BE2C (cell line): ENCODE measurements at regions not wholly inside any gene's neighbourhood (a gene's known extent, or its start where the extent isn't known, plus 50 kb on each side); places are given as distances from the start of the nearest gene placed in this dataset.
"Not testable (repeated sequence)": the region's sequence is repeated elsewhere in the genome, so short reads cannot be mapped to it uniquely, and the experiment has no call there.

Experiments used
- DNase-seq: peaks from one replicate; pipeline ENCODE4 v3.0.0-alpha.2; 2020
- H3K27me3 ChIP-seq: fragments of 250-450 bp; sonication (Bioruptor Pico); 2 replicates; pipeline ENCODE4 v1.5.1; 2020; ENCODE audit warnings: mild to moderate bottlenecking
- H3K36me3 ChIP-seq: fragments of 250-450 bp; sonication (Bioruptor Pico); 2 replicates; pipeline ENCODE4 v1.5.1; 2020; ENCODE audit warnings: mild to moderate bottlenecking
- H3K4me1 ChIP-seq: fragments of 250-450 bp; sonication (Bioruptor Pico); 2 replicates; pipeline ENCODE4 v1.5.1; 2020
- H3K4me3 ChIP-seq: 2 replicates; pipeline ENCODE4 v1.5.1; 2011; ENCODE audit warnings: low read depth, low read length
- H3K9me3 ChIP-seq: fragments of 250-450 bp; sonication (Bioruptor Pico); 2 replicates; pipeline ENCODE4 v1.5.1; 2020
- TF ChIP-seq, protein P1 (sequence below): IDR thresholded peaks from 2 replicates; pipeline ENCODE4 v1.5.1; 2012; ENCODE audit warnings: mild to moderate bottlenecking, low read depth, low read length

GRCh38 chr2:226087505-226088365, 688.2 kb downstream of the NYAP2 start:
- DNase-seq = no peak
- no peaks in the 10 kb centered on the region for H3K36me3 ChIP-seq

DNA sequence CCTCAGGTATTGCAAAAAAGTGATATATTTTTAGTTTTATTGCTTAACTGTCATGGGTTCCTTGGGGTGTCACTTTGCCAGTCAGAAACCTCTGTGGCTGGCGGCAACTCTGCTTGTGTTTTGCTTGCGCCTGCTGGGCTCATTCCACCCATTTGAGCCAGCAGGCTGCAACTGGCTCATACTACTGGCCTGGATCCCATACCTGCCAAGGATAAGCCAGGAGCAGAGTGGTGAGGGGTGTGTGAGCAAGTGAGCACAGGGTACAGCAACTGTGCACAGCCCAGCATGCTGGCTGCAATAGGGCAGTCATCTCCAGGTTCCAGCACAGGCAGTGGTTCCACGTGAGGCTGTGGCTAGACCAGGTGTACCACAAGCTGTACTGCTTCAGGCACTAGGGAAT, 687.5 kb downstream of the NYAP2 start:
- Histone ChIP-seq H3K27me3 (no peaks in the 10 kb centered on the region), H3K4me3 (no peak overlapping the region), H3K9me3 (no peaks in the 10 kb centered on the region; the same call in none of the 2 replicates), H3K36me3 (no peaks in the 10 kb centered on the region), H3K4me1 (no peaks in the 10 kb centered on the region)
- TF ChIP-seq, protein P1, sequence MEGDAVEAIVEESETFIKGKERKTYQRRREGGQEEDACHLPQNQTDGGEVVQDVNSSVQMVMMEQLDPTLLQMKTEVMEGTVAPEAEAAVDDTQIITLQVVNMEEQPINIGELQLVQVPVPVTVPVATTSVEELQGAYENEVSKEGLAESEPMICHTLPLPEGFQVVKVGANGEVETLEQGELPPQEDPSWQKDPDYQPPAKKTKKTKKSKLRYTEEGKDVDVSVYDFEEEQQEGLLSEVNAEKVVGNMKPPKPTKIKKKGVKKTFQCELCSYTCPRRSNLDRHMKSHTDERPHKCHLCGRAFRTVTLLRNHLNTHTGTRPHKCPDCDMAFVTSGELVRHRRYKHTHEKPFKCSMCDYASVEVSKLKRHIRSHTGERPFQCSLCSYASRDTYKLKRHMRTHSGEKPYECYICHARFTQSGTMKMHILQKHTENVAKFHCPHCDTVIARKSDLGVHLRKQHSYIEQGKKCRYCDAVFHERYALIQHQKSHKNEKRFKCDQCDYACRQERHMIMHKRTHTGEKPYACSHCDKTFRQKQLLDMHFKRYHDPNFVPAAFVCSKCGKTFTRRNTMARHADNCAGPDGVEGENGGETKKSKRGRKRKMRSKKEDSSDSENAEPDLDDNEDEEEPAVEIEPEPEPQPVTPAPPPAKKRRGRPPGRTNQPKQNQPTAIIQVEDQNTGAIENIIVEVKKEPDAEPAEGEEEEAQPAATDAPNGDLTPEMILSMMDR = no peak
- DNase-seq = no peak

More at GRCh38 chr2:226087505-226088365, 688.2 kb downstream of the NYAP2 start:
- no peaks in the 10 kb centered on the region for H3K4me1 ChIP-seq
- H3K27me3 ChIP-seq = no peaks in the 10 kb centered on the region
- TF ChIP-seq, protein P1 = no peak
- H3K4me3 ChIP-seq = no peak overlapping the region
- no peaks in the 10 kb centered on the region; the same call in none of the 2 replicates for H3K9me3 ChIP-seq

GRCh38 chr2:226086190-226086589, 686.7 kb downstream of the NYAP2 start:
- Histone ChIP-seq H3K9me3 (no peaks in the 10 kb centered on the region), H3K4me1 (no peaks in the 10 kb centered on the region), H3K36me3 (no peaks in the 10 kb centered on the region), H3K27me3 (no peaks in the 10 kb centered on the region), H3K4me3 (no peak overlapping the region)
- TF ChIP-seq, protein P1 = no peak
- DNase-seq = no peak

DNA sequence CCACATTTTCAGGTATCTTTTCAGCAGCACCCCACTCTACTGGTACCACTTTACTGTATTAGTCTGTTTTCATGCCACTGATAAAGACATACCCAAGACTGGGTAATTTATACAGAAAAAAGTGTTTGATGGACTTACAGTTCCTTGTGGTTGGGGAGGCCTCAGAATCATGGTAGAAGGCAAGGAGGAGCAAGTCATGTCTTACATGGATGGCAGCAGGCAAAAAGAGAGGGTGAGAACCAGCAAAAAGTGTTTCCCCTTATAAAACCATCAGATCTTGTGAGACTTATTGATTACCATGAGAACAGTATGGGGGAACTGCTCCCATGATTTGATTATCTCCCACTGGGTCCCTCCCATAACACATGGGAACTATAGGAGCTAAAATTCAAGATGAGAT, 685.9 kb downstream of the NYAP2 start:
- not testable (repeated sequence) for DNase-seq, H3K9me3 ChIP-seq, H3K4me1 ChIP-seq, H3K36me3 ChIP-seq, H3K27me3 ChIP-seq, H3K4me3 ChIP-seq

DNA sequence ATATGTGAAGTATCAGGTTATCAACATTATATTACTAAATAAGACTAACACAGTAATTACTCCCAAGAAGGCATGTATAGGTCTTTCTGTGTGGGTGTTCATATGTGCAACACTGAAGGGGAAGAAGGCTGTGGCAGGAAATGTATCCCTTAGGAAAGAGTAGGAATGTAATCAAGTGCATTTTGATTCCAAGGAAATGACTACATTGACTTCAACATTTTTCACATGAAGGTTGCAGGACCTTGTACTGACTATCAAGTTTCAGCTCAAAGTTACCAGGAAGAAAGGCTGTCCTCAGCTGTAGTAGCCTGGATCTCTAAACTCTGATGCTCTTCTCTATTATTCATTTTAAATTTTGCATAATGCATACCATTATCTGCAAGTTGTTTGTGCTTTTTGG, 680.8 kb downstream of the NYAP2 start:
- no peak for DNase-seq
- TF ChIP-seq, protein P1 = no peak
- Histone ChIP-seq H3K4me1 (no peaks in the 10 kb centered on the region), H3K9me3 (no peaks in the 10 kb centered on the region), H3K36me3 (no peaks in the 10 kb centered on the region), H3K27me3 (no peaks in the 10 kb centered on the region), H3K4me3 (no peak overlapping the region)

GRCh38 chr2:226079671-226080181, 680.2 kb downstream of the NYAP2 start:
- Histone ChIP-seq H3K9me3 (no peaks in the 10 kb centered on the region; the same call in 1 of the 2 replicates), H3K36me3 (no peaks in the 10 kb centered on the region), H3K27me3 (no peaks in the 10 kb centered on the region), H3K4me3 (no peak overlapping the region), H3K4me1 (no peaks in the 10 kb centered on the region)
- TF ChIP-seq, protein P1 = no peak
- no peak for DNase-seq
